ENCODE measurements at regions not wholly inside any gene's neighbourhood (a gene's known extent, or its start where the extent isn't known, plus 50 kb on each side); places are given as distances from the start of the nearest gene placed in this dataset.

- no peaks in the 10 kb centered on the region for H3K9me3 ChIP-seq
- FAIRE-seq = no peak
- H3K27me3 ChIP-seq = no peaks in the 10 kb centered on the region
- no peaks in the 10 kb centered on the region for H3K4me1 ChIP-seq
- H3K36me3 ChIP-seq = no peaks in the 10 kb centered on the region
- TF ChIP-seq CTCF (IDR thresholded peaks at IDR 0.05) = no peak
- H3K27ac ChIP-seq = no peak overlapping the region
- no peak overlapping the region for H3K4me3 ChIP-seq
- DNase-seq = no peak
- intact Hi-C loops (cut with DNase I) = no loop called here
- ATAC-seq = no peak
Measured at GRCh38 chr11:94675813-94676212, 92.3 kb upstream of the AMOTL1 start.

- H3K4me1 ChIP-seq = no peaks in the 10 kb centered on the region
- no peak overlapping the region for H3K4me3 ChIP-seq
- intact Hi-C loops (cut with DNase I) = no loop called here
- no peak overlapping the region for H3K27ac ChIP-seq
- no peak for ATAC-seq
- H3K27me3 ChIP-seq = no peaks in the 10 kb centered on the region
- 82 to 87% methylated on average over 4 of the region's 4 CpGs for WGBS, 2 donors
- no peaks in the 10 kb centered on the region for H3K36me3 ChIP-seq
- no peak for FAIRE-seq
- no peak for DNase-seq
- H3K9me3 ChIP-seq = no peaks in the 10 kb centered on the region
- TF ChIP-seq CTCF (IDR thresholded peaks at IDR 0.05) = no peak
Measured at GRCh38 chr11:94676814-94677213, 91.3 kb upstream of the AMOTL1 start.

GRCh38 chr11:94678236-94678635 lies 89.9 kb upstream of the AMOTL1 start:
- DNase-seq = no peak
- Histone ChIP-seq H3K36me3 (no peaks in the 10 kb centered on the region), H3K4me3 (no peak overlapping the region), H3K9me3 (no peaks in the 10 kb centered on the region), H3K27ac (no peak overlapping the region), H3K4me1 (no peaks in the 10 kb centered on the region), H3K27me3 (no peaks in the 10 kb centered on the region)
- WGBS, 2 donors = 76 to 80% methylated on average over 4 of the region's 4 CpGs
- intact Hi-C loops (cut with DNase I) = no loop called here
- TF ChIP-seq CTCF (IDR thresholded peaks at IDR 0.05) = no peak
- no peak for FAIRE-seq
- no peak for ATAC-seq

- Histone ChIP-seq H3K27ac (no peak overlapping the region), H3K4me1 (no peaks in the 10 kb centered on the region), H3K36me3 (no peaks in the 10 kb centered on the region), H3K27me3 (no peaks in the 10 kb centered on the region), H3K4me3 (no peak overlapping the region), H3K9me3 (no peaks in the 10 kb centered on the region)
- ATAC-seq (no peak), DNase-seq (no peak), FAIRE-seq (no peak)
- TF ChIP-seq CTCF (IDR thresholded peaks at IDR 0.05) = no peak
- 93 to 96% methylated on average over 1 of the region's 1 CpG for WGBS, 2 donors
- intact Hi-C loops (cut with DNase I) = no loop called here
Measured at GRCh38 chr11:94678901-94679300, 89.3 kb upstream of the AMOTL1 start.

- no peaks in the 10 kb centered on the region for H3K4me1 ChIP-seq
- no peaks in the 10 kb centered on the region for H3K9me3 ChIP-seq
- no peak for DNase-seq
- no peaks in the 10 kb centered on the region for H3K27me3 ChIP-seq
- no peak for FAIRE-seq
- ATAC-seq = no peak
- no peaks in the 10 kb centered on the region for H3K36me3 ChIP-seq
- TF ChIP-seq CTCF (IDR thresholded peaks at IDR 0.05) = no peak
- WGBS, 2 donors = 88 to 89% methylated on average over 5 of the region's 5 CpGs
- intact Hi-C loops (cut with DNase I) = no loop called here
- H3K27ac ChIP-seq = no peak overlapping the region
- H3K4me3 ChIP-seq = no peak overlapping the region
Measured at GRCh38 chr11:94680426-94680825, 87.7 kb upstream of the AMOTL1 start.

Measured in pancreas (tissue), 10 donors.